ENCODE measurements at regions not wholly inside any gene's neighbourhood (a gene's known extent, or its start where the extent isn't known, plus 50 kb on each side); places are given as distances from the start of the nearest gene placed in this dataset.

GRCh38 chr17:83199500-83200201 is 120.2 kb downstream of the METRNL start:
- TF ChIP-seq CTCF (IDR thresholded peaks at IDR 0.05; ENCODE audit: insufficient read depth, low read depth, low read length) (no peak), EZH2 (IDR thresholded peaks at IDR 0.05; ENCODE audit: insufficient read depth, low read length) (no peak)

All from astrocyte (in vitro differentiated cells and primary cell).